ENCODE measurements at regions not wholly inside any gene's neighbourhood (a gene's known extent, or its start where the extent isn't known, plus 50 kb on each side); places are given as distances from the start of the nearest gene placed in this dataset.

DNA sequence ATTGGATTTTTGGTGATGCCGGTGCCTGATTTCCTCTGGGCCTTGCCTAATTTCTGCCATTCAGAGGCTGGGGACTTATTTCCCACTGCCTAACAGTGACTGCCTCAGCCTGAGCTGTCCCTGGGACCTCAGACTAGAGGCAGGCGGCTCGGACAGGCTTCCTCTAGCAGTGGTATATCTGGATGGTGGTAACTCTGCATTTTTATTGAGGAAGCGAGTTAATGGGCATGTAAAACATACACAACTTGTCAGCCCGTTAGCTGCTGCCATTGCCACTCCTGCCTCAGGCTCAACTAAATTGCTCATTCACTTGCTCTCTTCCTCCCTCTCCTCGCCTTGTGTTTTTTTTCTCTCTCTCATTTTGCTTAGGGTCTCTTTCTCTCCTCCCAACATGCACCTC is 561.6 kb downstream of the BUD13 start:
- TF ChIP-seq, protein P1, sequence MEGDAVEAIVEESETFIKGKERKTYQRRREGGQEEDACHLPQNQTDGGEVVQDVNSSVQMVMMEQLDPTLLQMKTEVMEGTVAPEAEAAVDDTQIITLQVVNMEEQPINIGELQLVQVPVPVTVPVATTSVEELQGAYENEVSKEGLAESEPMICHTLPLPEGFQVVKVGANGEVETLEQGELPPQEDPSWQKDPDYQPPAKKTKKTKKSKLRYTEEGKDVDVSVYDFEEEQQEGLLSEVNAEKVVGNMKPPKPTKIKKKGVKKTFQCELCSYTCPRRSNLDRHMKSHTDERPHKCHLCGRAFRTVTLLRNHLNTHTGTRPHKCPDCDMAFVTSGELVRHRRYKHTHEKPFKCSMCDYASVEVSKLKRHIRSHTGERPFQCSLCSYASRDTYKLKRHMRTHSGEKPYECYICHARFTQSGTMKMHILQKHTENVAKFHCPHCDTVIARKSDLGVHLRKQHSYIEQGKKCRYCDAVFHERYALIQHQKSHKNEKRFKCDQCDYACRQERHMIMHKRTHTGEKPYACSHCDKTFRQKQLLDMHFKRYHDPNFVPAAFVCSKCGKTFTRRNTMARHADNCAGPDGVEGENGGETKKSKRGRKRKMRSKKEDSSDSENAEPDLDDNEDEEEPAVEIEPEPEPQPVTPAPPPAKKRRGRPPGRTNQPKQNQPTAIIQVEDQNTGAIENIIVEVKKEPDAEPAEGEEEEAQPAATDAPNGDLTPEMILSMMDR (IDR thresholded peaks at IDR 0.05; ENCODE audit: low read depth, low read length, missing input control) = no peak
- no peak for TF ChIP-seq SP1 (IDR thresholded peaks at IDR 0.05)
- TF ChIP-seq FOXA1 (IDR thresholded peaks at IDR 0.05) = no peak
- TF ChIP-seq TAF1 (conservative IDR thresholded peaks at IDR 0.05) = no peak
- TF ChIP-seq JUND (IDR thresholded peaks at IDR 0.05) = no peak
- TF ChIP-seq, protein P2, sequence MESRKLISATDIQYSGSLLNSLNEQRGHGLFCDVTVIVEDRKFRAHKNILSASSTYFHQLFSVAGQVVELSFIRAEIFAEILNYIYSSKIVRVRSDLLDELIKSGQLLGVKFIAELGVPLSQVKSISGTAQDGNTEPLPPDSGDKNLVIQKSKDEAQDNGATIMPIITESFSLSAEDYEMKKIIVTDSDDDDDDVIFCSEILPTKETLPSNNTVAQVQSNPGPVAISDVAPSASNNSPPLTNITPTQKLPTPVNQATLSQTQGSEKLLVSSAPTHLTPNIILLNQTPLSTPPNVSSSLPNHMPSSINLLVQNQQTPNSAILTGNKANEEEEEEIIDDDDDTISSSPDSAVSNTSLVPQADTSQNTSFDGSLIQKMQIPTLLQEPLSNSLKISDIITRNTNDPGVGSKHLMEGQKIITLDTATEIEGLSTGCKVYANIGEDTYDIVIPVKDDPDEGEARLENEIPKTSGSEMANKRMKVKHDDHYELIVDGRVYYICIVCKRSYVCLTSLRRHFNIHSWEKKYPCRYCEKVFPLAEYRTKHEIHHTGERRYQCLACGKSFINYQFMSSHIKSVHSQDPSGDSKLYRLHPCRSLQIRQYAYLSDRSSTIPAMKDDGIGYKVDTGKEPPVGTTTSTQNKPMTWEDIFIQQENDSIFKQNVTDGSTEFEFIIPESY (IDR thresholded peaks at IDR 0.05) = no peak
- TF ChIP-seq, protein P3, sequence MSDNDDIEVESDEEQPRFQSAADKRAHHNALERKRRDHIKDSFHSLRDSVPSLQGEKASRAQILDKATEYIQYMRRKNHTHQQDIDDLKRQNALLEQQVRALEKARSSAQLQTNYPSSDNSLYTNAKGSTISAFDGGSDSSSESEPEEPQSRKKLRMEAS (IDR thresholded peaks at IDR 0.05) = no peak
- TF ChIP-seq, protein P4, sequence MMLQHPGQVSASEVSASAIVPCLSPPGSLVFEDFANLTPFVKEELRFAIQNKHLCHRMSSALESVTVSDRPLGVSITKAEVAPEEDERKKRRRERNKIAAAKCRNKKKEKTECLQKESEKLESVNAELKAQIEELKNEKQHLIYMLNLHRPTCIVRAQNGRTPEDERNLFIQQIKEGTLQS (IDR thresholded peaks at IDR 0.05) = no peak
- no peak for TF ChIP-seq RAD21 (IDR thresholded peaks at IDR 0.05)
